CMK (cell line): ENCODE measurements at regions not wholly inside any gene's neighbourhood (a gene's known extent, or its start where the extent isn't known, plus 50 kb on each side); places are given as distances from the start of the nearest gene placed in this dataset.
"Not testable (repeated sequence)": the region's sequence is repeated elsewhere in the genome, so short reads cannot be mapped to it uniquely, and the experiment has no call there.

Experiments
- DNase-seq: peaks from one replicate; pipeline ENCODE4 v3.0.0-alpha.2; 2010; ENCODE audit warnings: low read depth

DNA sequence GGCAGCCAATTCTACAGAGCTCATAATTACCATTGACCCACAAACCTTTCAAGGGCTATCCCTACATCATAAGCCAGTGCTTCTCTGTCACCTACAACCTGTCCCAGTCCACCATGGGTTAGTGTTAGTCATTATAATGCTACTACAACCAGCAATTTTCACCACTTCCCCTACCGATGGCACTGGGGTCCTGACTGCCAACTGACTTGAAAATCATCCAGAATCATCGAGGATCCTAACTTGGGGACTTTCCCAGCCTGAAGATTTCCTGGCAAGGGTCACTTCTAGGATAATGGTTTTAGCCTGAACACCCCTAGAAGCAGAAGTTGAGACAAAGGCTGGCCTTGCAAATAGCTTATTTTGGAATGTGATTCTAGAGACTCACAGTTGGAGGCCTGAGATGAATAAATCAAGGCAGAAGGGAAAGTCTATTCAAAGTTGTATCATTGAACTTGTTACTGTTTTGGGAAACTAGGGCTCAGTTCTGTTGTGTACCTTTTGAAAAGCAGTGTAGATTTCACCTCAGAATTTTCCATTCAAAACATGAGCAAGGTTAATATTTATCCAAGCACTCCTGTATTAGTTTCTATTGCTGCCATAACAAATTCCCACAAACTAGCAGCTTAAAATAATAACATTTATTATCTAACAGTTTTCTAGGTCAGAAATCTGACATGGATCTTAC is 633.0 kb downstream of the LRRC70 start:
- no peak for DNase-seq

DNA sequence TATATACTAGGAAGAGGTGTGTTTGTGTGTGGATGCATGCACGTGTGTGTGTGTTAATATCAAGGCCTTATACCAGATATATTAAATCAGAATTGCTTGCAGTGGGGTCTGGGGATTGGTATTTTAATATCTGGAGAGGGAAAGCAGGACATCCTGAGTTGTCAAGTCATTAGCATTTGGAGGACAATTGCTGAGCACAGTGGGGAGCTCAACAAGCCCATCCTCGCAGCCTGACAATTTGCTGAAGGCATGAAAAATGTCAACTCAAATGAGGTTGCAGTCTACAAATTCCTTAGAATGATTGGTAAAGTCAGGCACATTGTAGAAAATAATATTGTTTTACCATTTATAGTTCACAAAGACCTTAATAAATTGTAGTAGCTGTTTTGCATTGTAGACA is 627.4 kb downstream of the LRRC70 start:
- DNase-seq = no peak

DNA sequence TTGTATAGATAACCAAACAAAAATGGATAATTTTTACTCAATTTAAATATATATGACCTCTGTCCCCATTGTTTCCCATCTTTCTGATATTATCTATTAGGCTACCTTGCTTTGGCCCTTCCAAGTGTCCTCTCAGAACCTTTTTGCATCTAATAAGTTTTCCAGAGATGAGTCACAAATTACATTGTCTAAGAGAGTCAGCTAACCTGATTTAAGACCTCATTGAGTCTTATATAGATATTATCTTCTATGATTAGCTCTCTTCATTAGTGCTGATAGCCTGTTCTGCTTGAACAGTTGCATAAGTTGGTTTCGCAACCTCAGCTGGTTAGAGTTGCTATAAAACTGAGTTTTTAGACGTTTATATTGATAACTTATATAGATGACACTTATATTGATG is 623.1 kb downstream of the LRRC70 start:
- no peak for DNase-seq

DNA sequence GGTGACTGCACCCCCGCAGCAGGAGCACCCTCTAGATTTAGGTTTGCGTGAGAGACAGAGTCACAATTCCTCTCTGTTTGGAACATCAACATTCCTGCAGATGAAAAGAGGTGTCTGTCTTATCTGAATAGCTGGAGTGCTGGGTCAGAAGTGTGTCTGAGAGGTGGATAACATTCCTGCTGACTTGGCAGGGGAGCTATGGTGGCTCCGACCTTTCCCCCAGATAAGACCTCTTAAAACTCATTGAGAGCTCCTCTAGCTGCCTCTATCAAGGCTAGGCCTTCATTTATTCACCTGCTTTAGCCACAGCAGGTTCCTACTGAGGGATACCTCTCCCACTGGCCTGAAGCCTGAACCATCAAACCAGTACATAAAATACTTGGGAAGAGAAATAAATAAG is 615.5 kb downstream of the LRRC70 start:
- no peak for DNase-seq

DNA sequence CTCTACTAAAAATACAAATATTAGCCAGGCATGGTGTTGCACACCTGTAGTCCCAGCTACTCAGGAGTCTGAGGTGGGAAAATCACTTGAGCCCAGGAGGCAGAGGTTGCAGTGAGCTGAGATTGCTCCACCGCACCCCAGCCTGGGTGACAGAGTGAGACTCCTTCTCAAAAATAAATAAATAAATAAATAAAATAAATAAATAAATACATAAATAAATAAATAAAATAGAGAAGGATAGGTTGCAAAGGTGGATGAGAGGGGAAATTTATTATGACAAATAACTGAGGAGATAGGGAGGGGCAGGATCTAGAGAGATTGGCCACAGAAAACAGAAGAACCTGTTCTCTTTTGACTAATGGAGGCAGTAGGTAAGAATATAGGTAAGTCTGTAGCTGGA is 601.6 kb downstream of the LRRC70 start:
- not testable (repeated sequence) for DNase-seq

DNA sequence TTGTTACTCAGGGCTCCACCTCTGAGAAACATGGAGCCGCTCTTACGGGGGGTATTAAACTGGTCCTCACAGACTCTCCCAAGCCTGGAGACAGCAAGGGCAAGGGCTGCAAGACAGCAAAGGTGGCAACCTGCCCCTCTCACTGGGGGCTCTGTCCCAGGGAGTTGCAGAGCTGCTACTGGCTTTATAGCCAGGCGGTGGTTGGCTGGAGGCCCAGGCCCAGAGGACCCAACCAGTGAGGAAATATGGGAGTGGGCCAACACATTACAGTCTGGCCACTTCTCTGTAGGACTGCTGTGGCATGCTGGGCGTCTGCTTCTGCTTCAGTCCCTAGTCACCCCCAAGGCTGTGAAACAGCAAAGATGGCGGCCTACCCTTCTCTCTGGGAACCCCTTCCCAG is 597.2 kb downstream of the LRRC70 start:
- no peak for DNase-seq

DNA sequence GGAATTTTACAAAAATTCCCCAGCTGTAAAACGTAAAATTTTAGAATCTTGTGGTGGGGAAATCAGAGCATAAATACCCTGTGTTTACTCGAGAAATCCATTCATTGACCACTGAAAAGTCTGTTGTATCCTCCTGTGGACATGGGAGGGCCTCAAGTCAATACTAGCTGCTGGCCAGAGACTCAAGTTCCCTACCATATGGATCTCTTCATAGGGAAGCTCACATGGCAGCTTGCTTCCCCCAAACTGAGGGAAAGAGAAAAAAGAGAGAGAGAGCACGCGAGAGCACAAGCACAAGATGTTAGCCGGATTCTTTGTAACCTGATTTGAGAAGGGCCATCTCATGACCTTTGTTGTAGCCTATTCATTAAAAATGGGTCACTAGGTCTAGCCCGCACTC is 591.9 kb downstream of the LRRC70 start:
- no peak for DNase-seq

DNA sequence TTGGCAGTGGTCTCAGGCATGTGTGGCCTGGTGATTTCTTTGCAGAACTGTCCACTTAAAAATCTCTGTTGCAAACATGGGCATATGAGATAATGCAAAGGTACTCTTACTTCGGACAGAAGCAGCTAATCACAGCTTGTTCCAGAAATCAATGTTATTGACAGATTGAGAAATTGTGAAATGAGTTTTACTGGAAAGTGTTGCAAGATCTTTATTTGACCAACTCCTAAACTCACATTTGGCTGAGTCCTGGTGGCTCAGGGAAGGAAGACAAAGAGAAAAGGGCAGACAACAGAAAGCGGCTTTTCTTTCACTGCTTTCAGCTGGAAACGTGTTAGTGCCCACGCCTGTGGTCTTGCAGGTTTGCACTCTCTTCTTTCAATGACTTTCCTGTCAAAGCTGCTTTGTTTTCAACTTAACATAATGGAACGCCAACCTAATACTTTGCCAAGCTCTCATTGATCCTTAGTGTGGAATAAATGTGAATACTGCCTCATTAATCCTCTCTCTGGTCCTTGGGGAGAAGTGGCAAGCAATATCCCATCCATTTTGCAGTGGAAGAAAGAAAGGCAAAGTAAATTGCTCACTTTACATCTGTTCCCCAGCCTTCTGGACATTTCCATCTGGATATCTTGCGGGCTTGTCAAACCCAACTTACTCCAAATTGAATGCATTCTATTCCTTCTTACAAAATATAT is 586.4 kb downstream of the LRRC70 start:
- DNase-seq = no peak

DNA sequence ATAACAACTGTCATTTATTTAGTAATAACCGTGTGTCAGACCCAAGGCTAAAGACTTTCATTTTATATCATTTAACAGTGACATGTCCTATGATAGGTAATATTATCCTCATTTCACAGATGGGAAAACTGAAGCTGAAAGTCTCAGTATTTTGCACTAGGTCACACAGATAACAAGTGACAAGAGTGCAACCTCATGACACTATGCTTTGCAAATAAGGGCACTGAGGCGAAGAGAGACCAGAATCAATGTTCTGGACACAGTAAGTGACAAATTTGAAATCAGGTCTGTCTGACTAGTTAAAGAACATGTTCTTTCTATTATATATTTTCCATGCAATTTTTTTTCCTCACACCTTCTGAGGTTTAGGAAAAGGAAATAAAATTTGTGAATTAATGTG is 585.7 kb downstream of the LRRC70 start:
- no peak for DNase-seq

DNA sequence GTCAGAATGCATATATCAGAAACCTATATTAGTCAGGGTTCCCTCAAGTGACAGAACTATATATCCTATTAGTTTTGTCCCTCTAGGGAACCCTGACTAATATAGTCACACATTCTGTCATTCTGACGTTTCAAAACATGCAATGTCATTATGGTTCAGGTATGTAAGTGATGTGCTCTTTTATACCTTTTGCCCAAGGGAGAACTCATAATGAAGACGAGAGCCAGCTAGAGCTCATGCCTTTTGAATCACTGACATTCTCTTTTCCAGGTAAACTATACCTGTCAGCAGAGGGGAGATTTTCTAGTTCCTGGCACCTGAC is 576.7 kb downstream of the LRRC70 start:
- no peak for DNase-seq

DNA sequence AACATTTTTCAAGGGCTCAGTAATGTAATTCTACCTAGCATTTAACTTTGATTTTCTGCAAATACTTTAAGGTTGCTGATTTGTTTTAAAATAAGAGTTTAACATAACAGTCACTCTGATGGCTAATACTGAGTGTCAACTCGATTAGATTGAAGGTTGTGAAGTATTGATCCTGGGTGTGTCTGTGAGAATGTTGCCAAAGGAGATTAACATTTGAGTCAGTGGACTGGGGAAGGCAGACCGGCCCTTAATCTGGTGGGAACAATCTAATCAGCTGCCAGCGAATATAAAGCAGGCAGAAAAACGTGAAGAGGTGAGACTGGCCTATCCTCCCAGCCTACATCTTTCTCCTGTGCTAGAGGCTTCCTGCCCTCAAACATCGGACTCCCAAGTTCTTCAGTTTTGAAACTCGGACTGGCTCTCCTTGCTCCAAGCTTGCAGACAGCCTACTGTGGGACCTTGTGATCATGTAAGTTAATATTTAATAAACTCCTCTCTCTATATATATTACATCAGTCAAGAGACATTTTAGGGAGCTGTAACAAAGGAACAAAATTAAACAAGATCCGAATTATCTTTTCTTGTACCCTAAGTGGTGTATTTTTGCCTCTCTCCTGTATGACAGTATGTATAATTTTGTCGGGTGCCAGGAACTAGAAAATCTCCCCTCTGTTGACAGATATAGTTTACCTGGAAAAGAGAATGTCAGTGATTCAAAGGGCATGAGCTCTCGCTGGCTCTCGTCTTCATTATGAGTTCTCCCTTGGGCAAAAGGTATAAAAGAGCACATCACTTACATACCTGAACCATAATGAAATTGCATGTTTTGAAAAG is 576.1 kb downstream of the LRRC70 start:
- DNase-seq = no peak

DNA sequence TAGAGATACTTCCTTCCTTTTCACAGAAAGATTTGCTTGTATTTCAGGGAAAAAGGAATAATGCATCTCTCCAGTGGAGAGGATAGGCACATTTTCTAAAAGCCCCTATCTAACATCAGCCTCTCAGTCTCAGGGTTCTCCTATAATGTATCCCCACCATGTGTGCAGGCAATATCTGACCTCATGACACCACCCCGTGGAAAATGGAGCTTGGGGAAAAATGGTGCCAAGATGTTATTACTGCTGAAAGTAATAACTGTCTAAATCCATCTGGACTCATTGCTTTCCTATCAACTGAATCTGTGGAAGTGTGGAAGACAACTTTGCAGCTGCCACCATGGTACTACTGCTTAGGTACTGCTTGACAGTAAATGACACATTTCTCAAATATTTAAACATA is 574.3 kb downstream of the LRRC70 start:
- DNase-seq = no peak

DNA sequence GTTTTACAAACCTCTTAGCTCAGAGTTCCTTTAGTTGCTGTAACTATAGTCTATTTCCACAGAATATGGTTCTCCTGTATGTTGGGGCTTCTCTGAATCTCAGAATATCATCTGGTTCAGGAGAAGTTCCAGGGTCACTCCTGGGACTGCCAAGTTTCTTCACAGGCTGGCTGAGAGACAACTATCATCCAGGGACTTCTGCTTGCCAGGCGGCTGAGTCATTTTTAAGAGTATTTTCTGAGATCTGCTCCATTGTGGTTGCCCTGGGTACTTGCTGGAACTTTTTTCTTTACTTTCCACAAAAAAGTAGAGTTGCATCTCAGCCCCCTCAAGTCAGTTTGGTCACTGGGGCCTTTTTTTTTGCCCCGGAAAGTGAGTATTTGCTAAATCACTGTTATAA is 566.5 kb downstream of the LRRC70 start:
- no peak for DNase-seq

DNA sequence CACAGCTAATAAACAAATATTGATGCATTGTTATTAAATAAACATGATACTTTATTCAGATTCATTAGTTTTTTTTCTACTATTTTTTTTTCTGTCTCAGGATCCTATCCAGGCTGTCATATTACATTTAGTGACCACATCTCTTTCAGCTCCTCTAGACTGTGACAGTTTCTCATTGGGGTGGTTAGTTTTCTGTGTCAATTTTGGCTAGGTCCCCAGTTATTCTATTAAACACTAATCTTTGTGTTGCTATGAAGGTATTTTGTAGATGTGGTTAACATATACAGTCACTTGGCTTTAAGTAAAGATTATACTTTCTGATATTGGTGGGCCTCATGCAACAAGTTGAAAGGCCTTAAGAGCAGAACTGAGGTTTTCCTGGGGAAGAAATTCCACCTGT is 563.0 kb downstream of the LRRC70 start:
- no peak for DNase-seq

DNA sequence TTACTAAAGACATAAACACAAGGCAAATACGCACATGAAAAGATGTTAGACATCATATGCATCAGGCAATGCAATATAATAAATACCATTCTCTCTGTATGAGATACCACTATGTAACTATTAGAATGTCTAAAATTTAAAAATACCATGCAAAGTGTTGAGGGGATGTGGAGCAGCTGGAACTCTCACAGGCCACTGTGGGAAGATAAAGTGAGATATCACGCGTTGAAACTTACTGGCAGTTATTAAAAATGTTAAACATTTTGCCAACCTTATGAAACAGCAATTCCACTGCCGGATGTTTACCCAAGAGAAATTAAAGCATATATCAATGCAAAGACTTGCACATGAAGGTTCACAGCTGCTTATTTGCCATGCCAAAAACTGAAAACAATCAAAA is 556.7 kb downstream of the LRRC70 start:
- no peak for DNase-seq

DNA sequence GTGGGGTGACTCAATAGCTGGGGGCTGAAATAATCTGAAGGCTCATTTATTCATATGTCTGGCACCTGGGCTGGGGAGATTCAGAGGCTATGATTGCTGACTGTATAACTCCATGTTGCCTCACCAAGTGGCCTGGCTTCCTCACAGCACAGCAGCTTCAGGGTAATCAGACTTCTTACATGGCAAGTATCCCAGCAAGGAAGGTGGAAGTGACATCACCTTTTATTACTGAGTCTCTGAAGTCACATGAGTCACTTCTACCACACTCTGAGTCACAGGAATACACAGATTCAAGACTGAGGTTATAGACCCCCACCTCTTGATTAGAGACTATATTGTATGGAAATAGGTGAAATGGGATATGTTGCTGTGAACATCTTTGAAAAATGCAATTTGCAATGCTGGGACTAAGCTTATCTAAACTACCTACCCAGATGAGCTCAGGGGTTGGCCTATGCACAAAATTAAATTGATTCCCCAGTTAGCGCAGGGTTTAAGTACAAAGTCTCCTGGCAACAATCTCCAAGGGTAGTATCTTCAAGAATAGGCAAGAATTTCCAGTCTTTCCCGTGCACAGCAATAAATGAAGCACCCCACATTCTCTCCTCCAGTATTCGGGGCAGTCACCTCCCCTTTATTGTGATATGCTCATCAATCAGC is 553.1 kb downstream of the LRRC70 start:
- DNase-seq = no peak

DNA sequence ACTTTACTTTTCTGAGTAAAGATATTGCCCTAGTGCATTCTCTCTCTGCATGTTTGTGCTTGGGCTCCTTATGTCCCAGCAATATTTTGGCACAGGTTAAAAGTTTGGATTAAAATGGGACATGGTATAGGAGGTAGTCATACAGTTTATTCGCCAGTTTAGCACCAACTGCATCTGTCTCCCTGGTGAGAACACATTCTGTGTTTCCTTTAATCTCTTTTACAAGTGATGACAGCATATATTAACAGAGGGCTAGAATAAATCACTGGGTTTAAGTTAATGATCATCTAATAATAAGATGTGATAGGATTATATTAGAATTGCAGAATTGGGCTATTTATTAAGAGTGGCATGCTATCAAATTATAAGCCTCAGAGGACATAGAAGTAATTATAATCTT is 550.1 kb downstream of the LRRC70 start:
- no peak for DNase-seq

DNA sequence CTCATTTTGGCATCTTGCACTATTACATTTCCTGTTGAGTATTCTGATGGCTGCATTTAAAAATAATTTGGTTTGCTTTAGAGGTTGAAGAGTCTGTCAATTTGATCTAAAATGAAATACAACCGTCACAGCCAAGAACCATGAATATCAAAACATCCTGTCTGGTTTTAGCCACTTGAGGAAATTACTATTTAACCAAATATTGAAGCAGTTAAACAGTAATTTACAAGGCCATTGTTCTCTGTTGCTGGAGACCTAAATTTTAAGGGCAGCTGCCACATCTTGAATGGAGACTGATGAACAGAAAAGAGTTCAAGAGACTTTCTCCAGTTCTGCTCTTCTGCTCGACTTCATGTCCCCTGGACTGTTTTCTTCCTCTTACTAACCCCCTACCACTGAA is 549.4 kb downstream of the LRRC70 start:
- DNase-seq = no peak

DNA sequence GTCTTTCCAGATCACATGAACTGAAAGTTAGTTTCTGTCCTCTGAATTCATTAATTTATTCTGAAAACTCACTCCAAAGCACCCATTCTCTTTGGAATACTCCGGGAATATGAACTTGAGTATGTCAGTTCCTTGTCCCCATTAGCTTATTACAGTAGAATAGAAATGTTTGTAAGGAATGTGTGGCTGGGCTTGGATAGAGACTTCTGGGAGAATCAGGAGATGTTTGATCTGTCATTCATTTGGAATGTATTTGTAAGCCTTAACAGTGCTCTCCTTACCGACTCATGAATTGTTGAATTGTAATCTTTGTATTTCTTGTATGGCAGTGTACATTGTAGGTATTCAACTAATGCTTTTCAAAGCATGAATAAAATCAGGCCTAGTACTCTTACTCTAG is 548.4 kb downstream of the LRRC70 start:
- DNase-seq = no peak

DNA sequence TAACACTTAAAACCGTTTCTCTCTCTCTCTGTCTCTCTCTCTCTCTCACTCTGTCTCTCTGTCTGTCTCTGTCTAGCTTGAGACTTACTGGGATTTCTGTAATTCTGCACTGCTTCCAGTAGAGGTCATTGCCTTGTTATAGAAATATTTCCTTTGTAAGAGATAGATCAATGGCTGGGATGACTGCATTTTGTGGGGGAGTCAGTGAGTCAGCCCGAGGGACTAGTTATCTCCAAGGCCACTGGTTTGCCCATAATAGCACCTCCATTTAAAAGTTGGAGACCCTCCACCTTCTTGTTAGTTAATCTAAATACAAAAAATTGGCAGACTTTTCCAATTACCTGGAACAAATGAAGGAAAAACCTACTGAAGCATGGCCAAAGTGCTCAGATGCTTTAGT is 547.2 kb downstream of the LRRC70 start:
- DNase-seq = peak; percentile 34

DNA sequence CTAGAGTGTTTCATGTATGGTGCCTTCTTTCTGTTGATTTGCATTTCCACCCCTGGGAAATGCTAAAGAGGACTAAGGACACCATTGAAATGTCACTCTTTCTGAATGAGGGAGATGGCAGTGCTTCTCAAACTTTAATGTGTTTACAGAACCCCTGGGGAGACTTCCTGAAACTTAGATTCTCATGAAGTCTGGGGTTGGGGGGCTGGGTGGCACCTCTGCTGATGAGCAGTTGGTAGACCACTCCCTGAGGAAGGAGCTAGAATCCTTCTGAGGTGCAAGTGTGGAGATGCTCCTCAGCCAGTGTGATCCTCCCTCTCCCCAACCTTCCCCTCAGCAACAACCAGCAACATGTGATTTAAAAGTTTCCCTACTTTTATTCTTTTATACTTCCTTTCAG is 546.8 kb downstream of the LRRC70 start:
- no peak for DNase-seq

DNA sequence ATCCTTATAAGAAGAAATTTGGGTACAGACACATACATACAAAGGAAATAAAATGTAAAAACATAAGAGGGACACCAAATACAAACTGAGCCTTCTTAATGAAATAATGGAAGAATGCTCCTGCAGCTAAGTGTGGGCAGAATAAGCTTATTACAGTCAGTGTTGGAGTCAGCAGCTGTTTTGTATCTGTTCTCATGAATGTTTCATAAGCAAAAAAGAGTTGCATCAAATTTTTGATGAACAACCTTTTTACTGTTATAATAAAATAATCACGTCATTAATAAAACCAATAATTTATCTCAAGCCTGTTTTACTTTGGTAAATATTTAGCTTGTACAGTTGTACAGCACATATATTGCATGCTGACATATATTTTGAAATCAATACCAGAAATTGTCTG is 545.6 kb downstream of the LRRC70 start:
- DNase-seq = no peak

DNA sequence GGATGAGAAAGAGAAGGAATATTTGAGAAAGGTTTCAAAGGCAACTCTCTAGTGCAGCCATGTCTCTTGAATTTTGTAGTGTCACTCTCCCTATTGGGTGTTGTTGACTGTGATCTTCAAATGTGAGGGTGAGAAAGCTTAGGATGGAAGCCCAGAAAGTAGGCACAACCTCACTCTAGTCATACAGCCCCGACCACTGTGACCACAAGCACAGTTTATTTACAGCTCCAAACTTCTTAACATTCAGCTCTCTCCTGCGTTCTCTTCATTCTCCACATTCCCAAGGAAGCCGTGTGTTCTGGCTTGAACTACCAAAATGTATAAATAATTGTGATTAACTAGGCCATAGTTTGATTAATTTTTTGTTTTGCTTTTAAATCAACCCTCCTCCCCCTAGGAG is 542.9 kb downstream of the LRRC70 start:
- DNase-seq = no peak
